Spleen (tissue), 11 donors: ENCODE measurements at regions not wholly inside any gene's neighbourhood (a gene's known extent, or its start where the extent isn't known, plus 50 kb on each side); places are given as distances from the start of the nearest gene placed in this dataset.

Experiments
- DNase-seq: peaks from one replicate; pipeline ENCODE4 v3.0.0-alpha.2; 2020
- H3K27ac ChIP-seq, 8 donors: fragments of 200-600 bp; sonication (generic) in 7 of 8; 1 replicate in 4 of 8; 2 replicates in 4 of 8; pipeline versions ENCODE4 v1.5.0 to v1.8.0; 2016 to 2021; ENCODE audit warnings: inconsistent platforms in 4 of 8, mild to moderate bottlenecking in 4 of 8, moderate library complexity in 1 of 8
- H3K27me3 ChIP-seq, 7 donors: fragments of 200-600 bp; sonication (generic) in 6 of 7; replicated peaks in 1 of 7; 1 replicate in 4 of 7; 2 replicates in 3 of 7; pipeline versions ENCODE4 v1.5.0 to v1.8.0; 2016 to 2021; ENCODE audit warnings: inconsistent platforms in 3 of 7, mild to moderate bottlenecking in 1 of 7
- H3K36me3 ChIP-seq, 6 donors: fragments of 200-600 bp; sonication (generic) in 5 of 6; 1 replicate in 4 of 6; 2 replicates in 2 of 6; pipeline versions ENCODE4 v1.5.0 to v1.8.0; 2016 to 2021; ENCODE audit warnings: inconsistent platforms in 2 of 6
- H3K4me1 ChIP-seq, 6 donors: fragments of 200-600 bp; sonication (generic) in 5 of 6; 1 replicate in 3 of 6; 2 replicates in 3 of 6; pipeline versions ENCODE4 v1.5.0 to v1.8.0; 2016 to 2021; ENCODE audit warnings: inconsistent platforms in 3 of 6
- H3K4me3 ChIP-seq, 8 donors: fragments of 200-600 bp; sonication (generic) in 7 of 8; 1 replicate in 4 of 8; 2 replicates in 4 of 8; pipeline versions ENCODE4 v1.5.0 to v1.8.0; 2016 to 2021; ENCODE audit warnings: inconsistent platforms in 4 of 8, mild to moderate bottlenecking in 4 of 8, moderate library complexity in 2 of 8
- H3K9me3 ChIP-seq, 8 donors: fragments of 200-600 bp; sonication (generic) in 7 of 8; 1 replicate in 4 of 8; 2 replicates in 4 of 8; pipeline versions ENCODE4 v1.5.0 to v1.8.0; 2016 to 2021; ENCODE audit warnings: inconsistent platforms in 4 of 8
- CTCF ChIP-seq, 11 experiments: fragments of 200-600 bp in 7 of 11; fragments of 450-650 bp in 4 of 11; sonication (generic) in 4 of 11; IDR thresholded peaks in 8 of 11; conservative IDR thresholded peaks in 3 of 11; 1 replicate in 7 of 11; 2 replicates in 4 of 11; pipeline versions ENCODE4 v1.4.0 to v1.8.0; 2016 to 2021; ENCODE audit warnings: antibody characterized with exemption in 11 of 11, inconsistent platforms in 4 of 11, mild to moderate bottlenecking in 1 of 11
- POLR2A ChIP-seq, 3 donors: fragments of 450-650 bp; IDR thresholded peaks; one replicate each; pipeline ENCODE4 v1.5.1; 2017; ENCODE audit warnings: antibody characterized with exemption in 3 of 3, mild to moderate bottlenecking in 1 of 3
- POLR2AphosphoS5 ChIP-seq, 3 donors: sonication (generic); formaldehyde crosslinking; IDR thresholded peaks; one replicate each; pipeline ENCODE4 v1.5.1; 2017; ENCODE audit warnings: antibody characterized with exemption in 3 of 3
- WGBS, 5 donors: extraction: QIAGEN DNeasy Blood & Tissue Kit in 3 of 5; methylation state at CpG; one replicate each; pipeline versions ENCODE4 v1.1.5 to v1.1.7; 2013 to 2018; 5-methylcytosine and 5-hydroxymethylcytosine counted together
- intact Hi-C: fragments of 100-400 bp; cut with DNase I; formaldehyde crosslinking; loops from one replicate; pipeline ENCODE4 v1.15.0; 2023; ENCODE audit warnings: low total_unique reads
- donor health status: healthy with polysubstance abuse.
- donor health status: DM: no; HTN: no; CAD: no; lungs with moderate emphysema.
- donor health status: DM: no; HTN: no; CAD: no.
- donor health status: Bipolar disorder and iron deficiency.
- donor health status: healthy.
- donor health status: DM: no; HTN: no; CAD: no.
- donor health status: DM: yes; HTN: yes; CAD: no.

- no peaks in the 10 kb centered on the region for H3K27me3 ChIP-seq
- H3K36me3 ChIP-seq = no peaks in the 10 kb centered on the region
- TF ChIP-seq POLR2AphosphoS5 (IDR thresholded peaks at IDR 0.05) (no peak), POLR2A (IDR thresholded peaks at IDR 0.05) (no peak), CTCF (IDR thresholded peaks at IDR 0.05 in 8 of 11, conservative IDR thresholded peaks at IDR 0.05 in 3 of 11) (no peak)
- no peaks in the 10 kb centered on the region for H3K4me1 ChIP-seq
- 58 to 76% (median 67%) methylated on average over 3 of the region's 3 CpGs for WGBS, 5 donors
- no peak for DNase-seq
- no peak overlapping the region for H3K4me3 ChIP-seq
- intact Hi-C loops = no loop called here
- H3K9me3 ChIP-seq = peaks cover 0 to 3% (median 0%) of the 10 kb centered on the region in 8 donors
- H3K27ac ChIP-seq = no peak overlapping the region
Observed at GRCh38 chr5:5089895-5090649, 50.1 kb upstream of the ADAMTS16 start.
